ENCODE measurements at regions not wholly inside any gene's neighbourhood (a gene's known extent, or its start where the extent isn't known, plus 50 kb on each side); places are given as distances from the start of the nearest gene placed in this dataset.

- DNase-seq, result no peak
These were observed 230.3 kb upstream of the CFAP20DC start for GRCh38 chr3:59280113-59280512.

- no peak for DNase-seq
These were observed 228.0 kb upstream of the CFAP20DC start for GRCh38 chr3:59277816-59278215.

GRCh38 chr3:59277201-59277600, 227.4 kb upstream of the CFAP20DC start:
- no peak for DNase-seq

- DNase-seq, result no peak
These were observed 224.2 kb upstream of the CFAP20DC start for GRCh38 chr3:59273976-59274375.

GRCh38 chr3:59271971-59272370, 222.1 kb upstream of the CFAP20DC start:
- DNase-seq, result no peak

GRCh38 chr3:59270921-59271320, 221.1 kb upstream of the CFAP20DC start:
- DNase-seq, result no peak

- DNase-seq, result no peak
These were observed 220.4 kb upstream of the CFAP20DC start for GRCh38 chr3:59270209-59270608.

GRCh38 chr3:59268170-59268569, 218.3 kb upstream of the CFAP20DC start:
- DNase-seq, result peak; percentile 64

GRCh38 chr3:59267021-59267420, 217.2 kb upstream of the CFAP20DC start:
- no peak for DNase-seq

GRCh38 chr3:59266551-59266950, 216.7 kb upstream of the CFAP20DC start:
- DNase-seq, result peak; percentile 28

GRCh38 chr3:59265566-59265965, 215.7 kb upstream of the CFAP20DC start:
- no peak for DNase-seq

- DNase-seq, result no peak
These were observed 214.5 kb upstream of the CFAP20DC start for GRCh38 chr3:59264366-59264765.

GRCh38 chr3:59263152-59263551, 213.3 kb upstream of the CFAP20DC start:
- no peak for DNase-seq

- no peak for DNase-seq
These were observed 212.3 kb upstream of the CFAP20DC start for GRCh38 chr3:59262076-59262498.

GRCh38 chr3:59261009-59261408, 211.2 kb upstream of the CFAP20DC start:
- no peak for DNase-seq

GRCh38 chr3:59258550-59259260, 208.9 kb upstream of the CFAP20DC start:
- DNase-seq, result no peak

GRCh38 chr3:59257506-59257905, 207.7 kb upstream of the CFAP20DC start:
- DNase-seq, result no peak

- DNase-seq, result no peak
These were observed 206.4 kb upstream of the CFAP20DC start for GRCh38 chr3:59256230-59256629.

GRCh38 chr3:59254976-59255375, 205.2 kb upstream of the CFAP20DC start:
- no peak for DNase-seq

- no peak for DNase-seq
These were observed 204.6 kb upstream of the CFAP20DC start for GRCh38 chr3:59254433-59254832.

GRCh38 chr3:59253523-59253922, 203.7 kb upstream of the CFAP20DC start:
- no peak for DNase-seq

- no peak for DNase-seq
These were observed 202.0 kb upstream of the CFAP20DC start for GRCh38 chr3:59251869-59252268.

GRCh38 chr3:59250600-59250999, 200.8 kb upstream of the CFAP20DC start:
- no peak for DNase-seq

- DNase-seq, result no peak
These were observed 200.0 kb upstream of the CFAP20DC start for GRCh38 chr3:59249698-59250361.

GRCh38 chr3:59249004-59249403, 199.2 kb upstream of the CFAP20DC start:
- DNase-seq, result no peak

All from fibroblast of skin of right biceps (primary cell).